ENCODE measurements at regions not wholly inside any gene's neighbourhood (a gene's known extent, or its start where the extent isn't known, plus 50 kb on each side); places are given as distances from the start of the nearest gene placed in this dataset.

GRCh38 chr13:106373989-106374572 lies 161.4 kb downstream of the EFNB2 start (continued):
- TF ChIP-seq CTCF (IDR thresholded peaks at IDR 0.05; ENCODE audit: control extremely low read depth in 1 of 3, insufficient read depth in 1 of 3, low read depth in 1 of 3, low read length in 3 of 3) (no peak), CHD7 (IDR thresholded peaks at IDR 0.05; ENCODE audit: insufficient replicate concordance, low read length) (no peak), EGR1 (IDR thresholded peaks at IDR 0.05; ENCODE audit: borderline replicate concordance, low read depth, low read length) (no peak), CBX5 (IDR thresholded peaks at IDR 0.05; ENCODE audit: low read depth, low read length) (no peak), RNF2 (IDR thresholded peaks at IDR 0.05; ENCODE audit: borderline replicate concordance, low read depth, low read length, missing control alignments, poor library complexity, severe bottlenecking) (no peak)
